B cell (primary cell): ENCODE measurements at regions not wholly inside any gene's neighbourhood (a gene's known extent, or its start where the extent isn't known, plus 50 kb on each side); places are given as distances from the start of the nearest gene placed in this dataset.

Source experiments
- ATAC-seq: fragments of 200-7000 bp; cut with Tn5 transposase; one replicate; pipeline ENCODE4 v1.10.0; 2021; ENCODE audit warnings: low read depth, mild to moderate bottlenecking, moderate number of reproducible peaks, moderate library complexity
- CTCF ChIA-PET: fragments of 350-600 bp; sonication (Branson Sonifier 250); formaldehyde crosslinking; loops from one replicate; lab custom pipeline; 2021; ENCODE audit warnings: antibody characterized with exemption, inconsistent platforms; lab: Charles Lee
- POLR2A ChIA-PET: fragments of 350-600 bp; sonication (Branson Sonifier 250); formaldehyde crosslinking; loops from one replicate; lab custom pipeline; 2021; ENCODE audit warnings: antibody characterized with exemption; lab: Charles Lee
- DNase-seq: peaks from one replicate; pipeline ENCODE4 v3.0.0; 2013
- H2AFZ ChIP-seq: 2 replicates; pipeline ENCODE4 v1.6.1; 2012; ENCODE audit warnings: mild to moderate bottlenecking, low read depth, low read length; ENCODE audit not compliant: insufficient read depth, poor library complexity, severe bottlenecking
- H3K27ac ChIP-seq, 2 donors: 1 replicate in 1 of 2; 2 replicates in 1 of 2; pipeline ENCODE4 v1.5.1; 2012 to 2013; ENCODE audit warnings: low read length in 2 of 2, mild to moderate bottlenecking in 2 of 2, moderate library complexity in 1 of 2
- H3K27me3 ChIP-seq, 4 experiments: fragments of 200-600 bp in 1 of 4; sonication (generic) in 1 of 4; replicated peaks in 1 of 4; 1 replicate in 2 of 4; 2 replicates in 2 of 4; pipeline versions ENCODE4 v1.6.1 to v1.7.0; 2013 to 2016; ENCODE audit warnings: low read length in 3 of 4, mild to moderate bottlenecking in 2 of 4, mixed read lengths in 1 of 4, moderate library complexity in 1 of 4; ENCODE audit not compliant: insufficient read depth in 4 of 4, control insufficient read depth in 3 of 4; ENCODE audit errors: control extremely low read depth in 1 of 4
- H3K36me3 ChIP-seq, 2 experiments: replicated peaks in 1 of 2; 1 replicate in 1 of 2; 2 replicates in 1 of 2; pipeline versions ENCODE4 v1.6.1 to v1.7.1; 2013; ENCODE audit warnings: low read length in 1 of 2; ENCODE audit not compliant: insufficient read depth in 2 of 2, control insufficient read depth in 1 of 2; ENCODE audit errors: control extremely low read depth in 1 of 2, extremely low read depth in 1 of 2
- H3K4me1 ChIP-seq, 2 donors: fragments of 200-600 bp in 1 of 2; sonication (generic) in 1 of 2; 1 replicate in 1 of 2; 2 replicates in 1 of 2; pipeline versions ENCODE4 v1.5.1 to v1.6.1; 2013 to 2017; ENCODE audit warnings: low read length in 2 of 2; ENCODE audit not compliant: control insufficient read depth in 2 of 2, insufficient read depth in 2 of 2
- H3K4me2 ChIP-seq: replicated peaks from 2 replicates; pipeline ENCODE3; 2012; ENCODE audit warnings: mild to moderate bottlenecking, low read depth, low read length; ENCODE audit not compliant: poor library complexity, severe bottlenecking
- H3K4me3 ChIP-seq, 5 experiments: fragments of 200-600 bp in 1 of 5; sonication (generic) in 1 of 5; 1 replicate in 3 of 5; 2 replicates in 2 of 5; pipeline versions ENCODE4 v1.5.1 to v1.7.0; 2011 to 2016; ENCODE audit warnings: low read length in 4 of 5, mild to moderate bottlenecking in 4 of 5, low read depth in 2 of 5, control low read depth in 1 of 5, moderate library complexity in 1 of 5; ENCODE audit not compliant: insufficient read depth in 1 of 5; ENCODE audit errors: control extremely low read depth in 1 of 5, extremely low read depth in 1 of 5
- H3K79me2 ChIP-seq: fragments of 200-600 bp; sonication (generic); one replicate; pipeline ENCODE4 v1.6.0; 2016; ENCODE audit warnings: low read length; ENCODE audit not compliant: control insufficient read depth, insufficient read depth
- H3K9ac ChIP-seq: fragments of 200-600 bp; sonication (generic); 2 replicates; pipeline ENCODE4 v1.6.1; 2017; ENCODE audit warnings: mild to moderate bottlenecking, low read length, moderate library complexity
- H3K9me3 ChIP-seq, 3 donors: one replicate each; pipeline versions ENCODE4 v1.6.1 to v1.7.1; 2013; ENCODE audit warnings: low read length in 2 of 3; ENCODE audit not compliant: control insufficient read depth in 2 of 3, insufficient read depth in 1 of 3; ENCODE audit errors: control extremely low read depth in 1 of 3
- H4K20me1 ChIP-seq: 2 replicates; pipeline ENCODE4 v1.6.0; 2012; ENCODE audit warnings: mild to moderate bottlenecking, low read length; ENCODE audit not compliant: insufficient read depth, control insufficient read depth, poor library complexity, severe bottlenecking
- H3K27ac Mint-ChIP-seq: one replicate; pipeline ENCODE4 v1.8.0; 2021; ENCODE audit warnings: mixed read lengths
- H3K27me3 Mint-ChIP-seq: one replicate; pipeline ENCODE4 v1.8.0; 2021; ENCODE audit warnings: mixed read lengths
- H3K4me1 Mint-ChIP-seq: one replicate; pipeline ENCODE4 v1.8.0; 2021; ENCODE audit warnings: mixed read lengths
- H3K4me3 Mint-ChIP-seq: one replicate; pipeline ENCODE4 v1.8.0; 2021; ENCODE audit warnings: mixed read lengths
- H3K9me3 Mint-ChIP-seq: one replicate; pipeline ENCODE4 v1.8.0; 2022; ENCODE audit warnings: mixed read lengths; ENCODE audit not compliant: insufficient read depth
- CTCF ChIP-seq: fragments of 200-600 bp; IDR thresholded peaks from one replicate; pipeline ENCODE4 v1.8.0; 2022; ENCODE audit warnings: antibody characterized with exemption, mild to moderate bottlenecking
- EZH2 ChIP-seq: IDR thresholded peaks from 2 replicates; pipeline ENCODE4 v1.6.1; 2012; ENCODE audit warnings: borderline replicate concordance, low read depth, mild to moderate bottlenecking, moderate library complexity, low read length; ENCODE audit not compliant: insufficient read depth, poor library complexity, severe bottlenecking
- WGBS: methylation state at CpG from one replicate; pipeline ENCODE4 v1.1.5; 2013; ENCODE audit warnings: missing lambda C conversion rate; ENCODE audit not compliant: insufficient coverage; 5-methylcytosine and 5-hydroxymethylcytosine counted together
- intact Hi-C: fragments of 100-400 bp; cut with micrococcal nuclease; formaldehyde crosslinking; loops from one replicate; pipeline ENCODE4 v1.10.0; 2022

- H3K9me3 ChIP-seq, result peaks cover 0 to 1% (median 0%) of the 10 kb centered on the region in 3 donors
- no peak overlapping the region for H3K9ac ChIP-seq
- POLR2A ChIA-PET, result no interaction called here
- WGBS, result 57% methylated on average over 3 of the region's 3 CpGs
- CTCF ChIA-PET, result no interaction called here
- no peak overlapping the region for H3K4me3 ChIP-seq
- H3K27ac ChIP-seq, result no peak overlapping the region
- DNase-seq (no peak), ATAC-seq (no peak)
- intact Hi-C loops, result no loop called here
- H3K4me2 ChIP-seq, result no peak overlapping the region
- no peaks in the 10 kb centered on the region for H3K27me3 ChIP-seq
- Mint-ChIP-seq H3K9me3 (no peaks in the 10 kb centered on the region), H3K27me3 (no peaks in the 10 kb centered on the region), H3K27ac (no peak overlapping the region), H3K4me3 (no peak overlapping the region), H3K4me1 (no peaks in the 10 kb centered on the region)
- H3K36me3 ChIP-seq, result no peaks in the 10 kb centered on the region
- no peaks in the 10 kb centered on the region for H3K4me1 ChIP-seq
- TF ChIP-seq EZH2, result no peak
- H4K20me1 ChIP-seq, result no peaks in the 10 kb centered on the region
- no peak overlapping the region for H2AFZ ChIP-seq
- H3K79me2 ChIP-seq, result no peaks in the 10 kb centered on the region
Measured at GRCh38 chr18:39513186-39513585, 1947.6 kb upstream of the CELF4 start.

GRCh38 chr18:39506581-39507330 is 1941.2 kb upstream of the CELF4 start:
- H3K27me3 Mint-ChIP-seq, result no peaks in the 10 kb centered on the region
- intact Hi-C loops, result no loop called here
- Histone ChIP-seq H3K4me3 (no peak overlapping the region), H2AFZ (no peak overlapping the region), H4K20me1 (no peaks in the 10 kb centered on the region), H3K27ac (no peak overlapping the region), H3K4me2 (no peak overlapping the region), H3K9ac (no peak overlapping the region), H3K79me2 (no peaks in the 10 kb centered on the region), H3K4me1 (no peaks in the 10 kb centered on the region), H3K36me3 (no peaks in the 10 kb centered on the region), H3K9me3 (no peaks in the 10 kb centered on the region), H3K27me3 (no peaks in the 10 kb centered on the region)
- H3K4me1 Mint-ChIP-seq, result no peaks in the 10 kb centered on the region
- H3K9me3 Mint-ChIP-seq, result peaks cover 2% of the 10 kb centered on the region
- ATAC-seq, result no peak
- H3K27ac Mint-ChIP-seq, result no peak overlapping the region
- no peak for TF ChIP-seq CTCF
- TF ChIP-seq EZH2, result no peak
- no peak for DNase-seq
- POLR2A ChIA-PET, result no interaction called here
- H3K4me3 Mint-ChIP-seq, result no peak overlapping the region
- CTCF ChIA-PET, result no interaction called here
- 95% methylated on average over 3 of the region's 5 CpGs for WGBS
